HG03439 (cell line): ENCODE measurements at regions not wholly inside any gene's neighbourhood (a gene's known extent, or its start where the extent isn't known, plus 50 kb on each side); places are given as distances from the start of the nearest gene placed in this dataset.
A peak's percentile ranks its signal among the peaks of the same experiment; 100 is the strongest.

ENCODE experiments used
- ATAC-seq: cut with Tn5 transposase; IDR thresholded peaks from one replicate; pipeline ENCODE4 v1.9.1; 2021; ENCODE audit warnings: mild to moderate bottlenecking, moderate library complexity; ENCODE audit not compliant: unreplicated experiment

- no peak for ATAC-seq
These were observed 443.8 kb upstream of the TGFBR2 start for GRCh38 chr3:30162579-30162978.

GRCh38 chr3:30166535-30166934 lies 439.9 kb upstream of the TGFBR2 start:
- no peak for ATAC-seq

GRCh38 chr3:30167541-30168011 lies 438.8 kb upstream of the TGFBR2 start:
- ATAC-seq = no peak

- no peak for ATAC-seq
These were observed 436.9 kb upstream of the TGFBR2 start for GRCh38 chr3:30169487-30169886.

- no peak for ATAC-seq
These were observed 435.5 kb upstream of the TGFBR2 start for GRCh38 chr3:30170681-30171438.

GRCh38 chr3:30174357-30174756 lies 432.0 kb upstream of the TGFBR2 start:
- no peak for ATAC-seq

- ATAC-seq = no peak
These were observed 425.9 kb upstream of the TGFBR2 start for GRCh38 chr3:30180310-30181177.

- ATAC-seq = no peak
These were observed 425.3 kb upstream of the TGFBR2 start for GRCh38 chr3:30181178-30181465.

GRCh38 chr3:30181581-30181980 lies 424.8 kb upstream of the TGFBR2 start:
- no peak for ATAC-seq

- ATAC-seq = no peak
These were observed 423.0 kb upstream of the TGFBR2 start for GRCh38 chr3:30183421-30183820.

GRCh38 chr3:30184091-30184810 lies 422.1 kb upstream of the TGFBR2 start:
- ATAC-seq = no peak

- ATAC-seq = no peak
These were observed 420.5 kb upstream of the TGFBR2 start for GRCh38 chr3:30185872-30186271.

- ATAC-seq = no peak
These were observed 419.6 kb upstream of the TGFBR2 start for GRCh38 chr3:30186741-30187219.

- ATAC-seq = no peak
These were observed 419.0 kb upstream of the TGFBR2 start for GRCh38 chr3:30187366-30187765.

- no peak for ATAC-seq
These were observed 417.7 kb upstream of the TGFBR2 start for GRCh38 chr3:30188713-30189112.

GRCh38 chr3:30189900-30190299 lies 416.5 kb upstream of the TGFBR2 start:
- no peak for ATAC-seq

GRCh38 chr3:30193625-30194044 lies 412.8 kb upstream of the TGFBR2 start:
- no peak for ATAC-seq

- no peak for ATAC-seq
These were observed 411.0 kb upstream of the TGFBR2 start for GRCh38 chr3:30195352-30195751.

- no peak for ATAC-seq
These were observed 408.2 kb upstream of the TGFBR2 start for GRCh38 chr3:30198162-30198561.

- peak; percentile 78 for ATAC-seq
These were observed 407.2 kb upstream of the TGFBR2 start for GRCh38 chr3:30199096-30199759.

GRCh38 chr3:30199855-30200254 lies 406.5 kb upstream of the TGFBR2 start:
- ATAC-seq = no peak
